MG63 (cell line): ENCODE measurements at regions not wholly inside any gene's neighbourhood (a gene's known extent, or its start where the extent isn't known, plus 50 kb on each side); places are given as distances from the start of the nearest gene placed in this dataset.
"Not testable (repeated sequence)": the region's sequence is repeated elsewhere in the genome, so short reads cannot be mapped to it uniquely, and the experiment has no call there.

Experiments used
- DNase-seq: peaks from one replicate; pipeline ENCODE4 v3.0.0-alpha.2; 2020
- H3K27me3 ChIP-seq: fragments of 250-450 bp; sonication (Bioruptor Pico); 2 replicates; pipeline ENCODE4 v1.5.1; 2020; ENCODE audit warnings: mild to moderate bottlenecking, moderate library complexity
- H3K36me3 ChIP-seq: fragments of 250-450 bp; sonication (Bioruptor Pico); 2 replicates; pipeline ENCODE4 v1.5.1; 2020; ENCODE audit warnings: mild to moderate bottlenecking, moderate library complexity
- H3K4me3 ChIP-seq: fragments of 250-450 bp; sonication (Bioruptor Pico); 2 replicates; pipeline ENCODE4 v1.5.1; 2020; ENCODE audit warnings: mild to moderate bottlenecking, moderate library complexity
- H3K9me3 ChIP-seq: fragments of 250-450 bp; sonication (Bioruptor Pico); 2 replicates; pipeline ENCODE4 v1.5.1; 2020; ENCODE audit warnings: mild to moderate bottlenecking, moderate library complexity

DNA sequence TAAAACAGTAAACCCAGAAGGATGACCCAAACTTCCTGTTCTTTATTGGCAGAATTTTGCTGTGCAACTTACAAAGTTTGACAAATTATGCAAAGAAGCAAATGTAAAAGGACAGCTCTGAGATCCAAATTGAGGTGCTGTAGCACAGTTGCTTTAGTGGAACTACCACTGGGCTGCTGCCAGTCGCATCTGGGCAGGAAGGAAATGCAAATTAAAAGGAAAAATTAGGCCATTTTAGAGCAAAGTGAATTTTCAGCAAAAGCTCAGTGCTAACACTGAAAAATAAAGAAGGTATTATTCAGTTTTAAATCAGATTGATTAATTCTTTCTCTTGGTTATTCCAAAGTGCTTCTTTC, 104.5 kb downstream of the ZMAT3 start:
- H3K36me3 ChIP-seq = no peaks in the 10 kb centered on the region
- no peaks in the 10 kb centered on the region for H3K9me3 ChIP-seq
- DNase-seq = no peak
- no peaks in the 10 kb centered on the region for H3K27me3 ChIP-seq
- no peak overlapping the region for H3K4me3 ChIP-seq

- H3K9me3 ChIP-seq = no peaks in the 10 kb centered on the region
- no peak overlapping the region for H3K4me3 ChIP-seq
- DNase-seq = peak; percentile 8
- H3K36me3 ChIP-seq = no peaks in the 10 kb centered on the region
- no peaks in the 10 kb centered on the region for H3K27me3 ChIP-seq
Observed at GRCh38 chr3:178966299-178967176, 105.1 kb downstream of the ZMAT3 start.

- H3K4me3 ChIP-seq = no peak overlapping the region
- no peaks in the 10 kb centered on the region for H3K27me3 ChIP-seq
- H3K36me3 ChIP-seq = no peaks in the 10 kb centered on the region
- no peaks in the 10 kb centered on the region for H3K9me3 ChIP-seq
- DNase-seq = no peak
Observed at GRCh38 chr3:178964551-178964950, 107.1 kb downstream of the ZMAT3 start.

- H3K9me3 ChIP-seq = no peaks in the 10 kb centered on the region
- no peak for DNase-seq
- no peaks in the 10 kb centered on the region for H3K27me3 ChIP-seq
- H3K4me3 ChIP-seq = no peak overlapping the region
- H3K36me3 ChIP-seq = no peaks in the 10 kb centered on the region
Observed at GRCh38 chr3:178960918-178961317, 110.7 kb downstream of the ZMAT3 start.

DNA sequence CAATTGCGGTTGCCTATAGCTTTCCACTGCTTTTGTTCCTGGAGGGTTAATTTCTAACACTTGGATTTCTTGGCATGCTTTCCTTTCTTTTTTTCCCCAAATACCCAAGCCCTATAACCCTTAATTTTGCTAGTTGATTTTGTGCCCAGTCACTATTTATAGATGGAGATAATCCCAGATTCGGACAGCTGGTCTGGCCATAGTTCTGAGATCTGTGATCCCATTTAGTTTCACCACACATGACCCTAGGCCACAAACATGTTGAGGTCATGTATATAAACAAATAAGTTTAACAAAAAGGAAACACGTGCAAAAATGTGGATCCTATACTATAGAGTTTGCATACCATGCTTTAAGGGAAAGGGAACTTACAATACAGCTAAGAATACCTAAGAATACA, 111.4 kb downstream of the ZMAT3 start:
- DNase-seq = no peak
- H3K27me3 ChIP-seq = no peaks in the 10 kb centered on the region
- H3K9me3 ChIP-seq = no peaks in the 10 kb centered on the region
- H3K36me3 ChIP-seq = no peaks in the 10 kb centered on the region
- H3K4me3 ChIP-seq = no peak overlapping the region

DNA sequence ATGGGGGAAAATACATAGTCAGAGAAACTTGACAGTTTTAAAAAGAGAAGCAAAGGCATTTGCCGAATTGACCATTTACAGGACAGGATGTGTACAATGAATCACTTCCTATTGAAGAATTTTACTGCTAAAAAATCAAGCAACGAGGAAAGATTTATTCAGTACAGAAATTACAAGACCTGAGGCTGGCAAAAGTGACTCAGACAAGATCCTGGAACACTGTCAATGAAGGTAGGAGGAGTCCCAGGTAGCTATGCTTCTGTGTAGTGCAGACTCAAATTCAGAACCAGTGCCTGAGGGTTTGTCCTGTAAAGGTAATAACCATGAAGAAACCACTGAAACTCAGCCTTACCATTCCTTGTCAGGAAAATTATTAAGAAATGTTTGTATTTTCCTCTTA, 120.9 kb downstream of the ZMAT3 start:
- no peaks in the 10 kb centered on the region for H3K27me3 ChIP-seq
- H3K9me3 ChIP-seq = peaks cover 3% of the 10 kb centered on the region; the same call in 1 of the 2 replicates
- no peaks in the 10 kb centered on the region for H3K36me3 ChIP-seq
- H3K4me3 ChIP-seq = no peak overlapping the region
- DNase-seq = no peak

DNA sequence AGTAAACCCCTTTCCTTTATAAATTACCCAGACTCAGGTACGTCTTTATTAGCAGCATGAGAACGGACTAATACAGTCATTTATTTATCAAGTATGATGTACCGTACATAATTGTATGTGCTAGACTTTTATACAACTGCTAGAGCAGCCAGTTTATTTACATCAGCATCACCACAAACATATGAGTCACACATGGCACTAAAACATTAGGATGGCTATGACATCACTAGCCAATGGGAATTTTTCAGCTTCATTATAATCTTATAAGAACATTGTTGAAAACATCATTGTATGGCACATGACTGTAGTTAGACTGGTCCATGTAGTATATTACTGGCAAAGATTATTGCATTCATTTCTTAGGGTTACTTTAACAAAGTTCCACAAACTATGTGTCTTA, 121.7 kb downstream of the ZMAT3 start:
- DNase-seq = no peak
- Histone ChIP-seq H3K36me3 (no peaks in the 10 kb centered on the region), H3K4me3 (no peak overlapping the region), H3K9me3 (peaks cover 6% of the 10 kb centered on the region; the same call in 1 of the 2 replicates), H3K27me3 (no peaks in the 10 kb centered on the region)

- Histone ChIP-seq H3K27me3 (no peaks in the 10 kb centered on the region), H3K4me3 (no peak overlapping the region), H3K9me3 (peaks cover 6% of the 10 kb centered on the region; the same call in 1 of the 2 replicates), H3K36me3 (no peaks in the 10 kb centered on the region)
- no peak for DNase-seq
Observed at GRCh38 chr3:178948546-178948945, 123.1 kb downstream of the ZMAT3 start.

- Histone ChIP-seq H3K4me3 (no peak overlapping the region), H3K36me3 (no peaks in the 10 kb centered on the region), H3K9me3 (peaks cover 6% of the 10 kb centered on the region; the same call in 1 of the 2 replicates), H3K27me3 (no peaks in the 10 kb centered on the region)
- DNase-seq = no peak
Observed at GRCh38 chr3:178947738-178948137, 123.9 kb downstream of the ZMAT3 start.

DNA sequence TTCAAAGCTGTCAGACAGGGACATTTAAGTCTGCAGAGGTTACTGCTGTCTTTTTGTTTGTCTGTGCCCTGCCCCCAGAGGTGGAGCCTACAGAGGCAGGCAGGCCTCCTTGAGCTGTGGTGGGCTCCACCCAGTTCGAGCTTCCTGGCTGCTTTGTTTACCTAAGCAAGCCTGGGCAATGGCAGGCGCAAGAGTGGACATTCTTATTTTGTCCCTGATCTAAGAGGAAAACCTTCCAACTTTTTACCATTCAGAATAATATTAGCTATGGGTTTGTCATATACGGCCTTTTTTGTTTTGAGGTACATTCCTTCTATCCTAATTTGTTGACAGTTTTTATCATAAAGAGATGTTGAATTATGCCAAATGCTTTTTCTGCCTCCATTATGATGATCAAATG, 129.3 kb downstream of the ZMAT3 start:
- not testable (repeated sequence) for H3K9me3 ChIP-seq, H3K36me3 ChIP-seq, H3K27me3 ChIP-seq, DNase-seq, H3K4me3 ChIP-seq

DNA sequence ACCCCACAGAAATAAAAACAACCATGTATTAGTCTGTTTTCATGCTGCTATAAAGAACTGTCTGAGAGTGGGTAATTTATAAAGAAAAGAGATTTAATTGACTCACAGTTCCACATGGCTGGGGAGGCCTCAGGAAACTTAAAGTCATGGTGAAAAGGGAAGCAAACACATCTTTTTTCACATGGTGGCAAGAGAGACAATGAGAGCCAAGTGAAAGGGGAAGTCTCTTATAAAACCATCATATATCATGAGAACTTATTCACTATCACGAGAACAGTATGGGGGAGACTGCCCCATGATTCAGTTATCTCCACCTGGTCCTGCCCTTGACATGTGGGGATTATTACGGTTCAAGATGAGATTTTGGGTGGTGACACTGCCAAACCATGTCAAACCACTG, 141.5 kb downstream of the ZMAT3 start:
- H3K4me3 ChIP-seq = no peak overlapping the region
- H3K9me3 ChIP-seq = peaks cover 29% of the 10 kb centered on the region
- H3K27me3 ChIP-seq = no peaks in the 10 kb centered on the region
- no peak for DNase-seq
- no peaks in the 10 kb centered on the region for H3K36me3 ChIP-seq

GRCh38 chr3:178916223-178916622, 155.4 kb downstream of the ZMAT3 start:
- Histone ChIP-seq H3K9me3 (peaks cover 17% of the 10 kb centered on the region), H3K36me3 (no peaks in the 10 kb centered on the region), H3K27me3 (peaks cover 4% of the 10 kb centered on the region; the same call in 1 of the 2 replicates), H3K4me3 (no peak overlapping the region)
- no peak for DNase-seq

GRCh38 chr3:178915365-178915764, 156.2 kb downstream of the ZMAT3 start:
- Histone ChIP-seq H3K36me3 (no peaks in the 10 kb centered on the region), H3K9me3 (peaks cover 17% of the 10 kb centered on the region), H3K4me3 (no peak overlapping the region), H3K27me3 (peaks cover 4% of the 10 kb centered on the region; the same call in 1 of the 2 replicates)
- no peak for DNase-seq

DNA sequence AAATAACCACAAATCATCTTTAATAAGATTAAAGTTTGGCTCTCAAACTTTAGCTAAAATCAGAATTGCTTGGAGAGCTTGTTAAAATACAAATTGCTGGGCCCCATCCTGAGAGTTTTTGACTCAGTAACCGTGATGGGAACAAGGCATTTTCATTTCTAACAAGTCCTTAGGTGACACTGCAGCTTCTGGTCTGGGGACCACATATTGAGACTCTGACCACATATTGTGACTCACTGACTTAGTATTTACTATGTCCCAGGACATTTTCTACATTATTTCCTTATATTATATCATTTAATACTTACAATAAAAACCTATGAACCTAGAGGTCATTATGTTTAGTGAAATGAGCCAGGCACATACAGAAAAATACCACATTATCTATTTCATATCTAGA, 164.5 kb downstream of the ZMAT3 start:
- Histone ChIP-seq H3K4me3 (no peak overlapping the region), H3K9me3 (no peaks in the 10 kb centered on the region; the same call in 1 of the 2 replicates), H3K27me3 (0 out of 2 replicates have a peak, but pooled peaks cover under 1% of the 10 kb centered on the region), H3K36me3 (no peaks in the 10 kb centered on the region)
- no peak for DNase-seq

DNA sequence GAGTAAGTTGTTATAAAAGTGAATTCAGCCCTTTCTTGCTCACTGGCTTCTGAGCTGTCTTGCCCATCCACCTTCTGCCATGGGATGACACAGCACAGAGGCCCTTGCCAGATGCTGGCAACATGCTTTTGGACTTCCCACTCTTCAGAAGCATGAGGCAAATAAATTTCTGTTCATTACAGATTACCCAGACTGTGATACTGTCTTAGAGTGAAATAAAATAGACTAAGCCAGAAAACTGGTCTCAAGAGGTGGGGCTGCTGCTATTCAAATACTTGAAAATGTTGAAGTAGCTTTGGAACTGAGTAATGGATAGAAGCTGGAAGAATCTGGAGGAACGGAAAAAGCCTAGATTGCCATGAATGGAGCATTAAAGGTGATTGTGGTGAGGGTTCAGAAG, 170.4 kb downstream of the ZMAT3 start:
- peak; percentile 27 for DNase-seq
- H3K27me3 ChIP-seq = no peaks in the 10 kb centered on the region
- H3K4me3 ChIP-seq = no peak overlapping the region
- no peaks in the 10 kb centered on the region for H3K9me3 ChIP-seq
- no peaks in the 10 kb centered on the region for H3K36me3 ChIP-seq

DNA sequence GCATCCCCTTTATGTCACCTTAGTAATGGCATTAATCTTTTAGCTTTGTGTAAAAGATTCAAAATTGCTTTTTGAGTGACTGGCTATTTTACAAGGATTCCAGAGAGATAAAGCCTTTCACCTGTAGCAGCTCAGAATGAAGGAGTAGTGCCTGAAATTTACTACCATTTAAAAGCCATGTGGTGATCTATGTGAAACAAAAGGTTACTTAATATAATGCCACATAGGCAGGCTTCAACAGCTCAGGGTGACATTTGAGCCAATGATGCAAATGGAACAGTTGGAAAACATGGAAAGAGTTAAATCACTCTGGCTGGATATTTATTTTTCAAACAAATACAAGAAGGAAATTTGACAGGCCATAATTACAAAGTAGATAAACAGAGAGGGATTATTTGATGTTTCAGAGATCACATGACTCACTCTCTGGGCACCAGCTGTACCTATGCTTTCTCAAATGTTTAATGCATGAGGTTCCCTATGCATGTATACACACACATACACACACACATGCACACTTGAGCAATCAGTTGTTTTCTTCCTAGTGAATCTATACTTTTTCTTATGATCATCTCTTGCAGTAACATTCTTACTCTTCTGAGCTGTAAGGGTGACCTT, 171.5 kb downstream of the ZMAT3 start:
- Histone ChIP-seq H3K27me3 (no peaks in the 10 kb centered on the region), H3K9me3 (no peaks in the 10 kb centered on the region), H3K4me3 (no peak overlapping the region), H3K36me3 (no peaks in the 10 kb centered on the region)
- DNase-seq = no peak

- no peak for DNase-seq
- Histone ChIP-seq H3K27me3 (no peaks in the 10 kb centered on the region), H3K4me3 (no peak overlapping the region), H3K9me3 (no peaks in the 10 kb centered on the region), H3K36me3 (no peaks in the 10 kb centered on the region)
Observed at GRCh38 chr3:178895178-178895789, 176.3 kb downstream of the ZMAT3 start.
